Lower leg skin (tissue), 4 donors: ENCODE measurements at regions not wholly inside any gene's neighbourhood (a gene's known extent, or its start where the extent isn't known, plus 50 kb on each side); places are given as distances from the start of the nearest gene placed in this dataset.

ENCODE experiments used
- DNase-seq, 2 donors: peaks; one replicate each; pipeline ENCODE4 v3.0.0-alpha.2; 2019; ENCODE audit warnings: low spot score in 2 of 2
- H3K4me3 ChIP-seq: fragments of 200-600 bp; sonication (generic); 2 replicates; pipeline ENCODE4 v1.5.1; 2017; ENCODE audit warnings: mild to moderate bottlenecking, low read depth; ENCODE audit not compliant: poor library complexity, severe bottlenecking
- POLR2A ChIP-seq, 2 donors: fragments of 450-650 bp; IDR thresholded peaks; one replicate each; pipeline ENCODE4 v1.6.1; 2016 to 2017; ENCODE audit warnings: antibody characterized with exemption in 2 of 2, mild to moderate bottlenecking in 1 of 2, moderate library complexity in 1 of 2
- WGBS, 2 donors: methylation state at CpG; one replicate each; pipeline ENCODE4 v1.1.5; 2018; 5-methylcytosine and 5-hydroxymethylcytosine counted together
- intact Hi-C: fragments of 100-400 bp; cut with DNase I; formaldehyde crosslinking; loops from one replicate; pipeline ENCODE4 v1.15.0; 2023; ENCODE audit warnings: low total_unique reads
- TF ChIP-seq, protein P1 (sequence below), 3 donors: fragments of 450-650 bp; IDR thresholded peaks; one replicate each; pipeline ENCODE4 v1.5.1; 2016; ENCODE audit warnings: antibody characterized with exemption in 3 of 3, mild to moderate bottlenecking in 3 of 3, moderate library complexity in 2 of 3

DNA sequence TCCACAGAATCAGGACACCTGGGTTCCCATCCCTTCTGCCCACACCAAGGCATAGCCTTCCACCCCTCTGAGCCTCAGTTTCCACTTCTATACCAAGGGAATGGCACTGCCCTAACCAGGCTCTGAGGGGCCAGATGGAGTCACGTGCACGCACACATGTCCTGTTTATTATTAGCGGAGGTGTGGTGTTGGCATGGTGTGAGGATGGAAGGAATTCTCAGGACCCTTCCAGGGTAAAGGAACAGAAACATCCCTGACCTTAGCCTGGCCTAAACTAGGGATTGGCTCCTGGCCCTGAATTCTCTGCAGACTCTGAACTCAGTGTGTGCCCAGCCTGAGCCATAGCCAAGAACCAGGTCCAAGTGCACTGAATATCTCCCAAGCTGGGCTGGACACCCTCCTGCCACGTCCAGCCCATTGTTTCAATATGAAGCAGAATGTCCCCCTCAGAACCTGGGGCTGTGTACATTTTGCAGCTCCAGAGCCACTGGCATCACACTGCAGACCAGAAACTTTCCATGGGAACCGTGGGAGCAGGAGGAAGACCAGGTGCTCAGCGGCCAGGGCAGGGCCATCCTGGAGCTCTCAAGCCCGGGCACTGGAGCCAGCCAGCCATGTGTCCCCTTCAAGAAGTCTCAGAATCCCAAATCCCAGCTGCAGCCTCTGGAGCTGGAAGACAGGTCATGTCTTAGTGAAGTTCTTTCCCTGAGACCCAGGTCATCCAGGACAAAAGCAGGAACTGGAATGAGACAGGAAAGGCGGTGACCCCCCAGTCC is 208.4 kb downstream of the ANKRD60 start:
- H3K4me3 ChIP-seq: no peak overlapping the region
- DNase-seq: peak; percentile 13 to 65
- 76 to 77% methylated on average over 8 of the region's 8 CpGs for WGBS, 2 donors
- intact Hi-C loops: no loop called here
- no peak for TF ChIP-seq POLR2A (IDR thresholded peaks at IDR 0.05)
- TF ChIP-seq, protein P1, sequence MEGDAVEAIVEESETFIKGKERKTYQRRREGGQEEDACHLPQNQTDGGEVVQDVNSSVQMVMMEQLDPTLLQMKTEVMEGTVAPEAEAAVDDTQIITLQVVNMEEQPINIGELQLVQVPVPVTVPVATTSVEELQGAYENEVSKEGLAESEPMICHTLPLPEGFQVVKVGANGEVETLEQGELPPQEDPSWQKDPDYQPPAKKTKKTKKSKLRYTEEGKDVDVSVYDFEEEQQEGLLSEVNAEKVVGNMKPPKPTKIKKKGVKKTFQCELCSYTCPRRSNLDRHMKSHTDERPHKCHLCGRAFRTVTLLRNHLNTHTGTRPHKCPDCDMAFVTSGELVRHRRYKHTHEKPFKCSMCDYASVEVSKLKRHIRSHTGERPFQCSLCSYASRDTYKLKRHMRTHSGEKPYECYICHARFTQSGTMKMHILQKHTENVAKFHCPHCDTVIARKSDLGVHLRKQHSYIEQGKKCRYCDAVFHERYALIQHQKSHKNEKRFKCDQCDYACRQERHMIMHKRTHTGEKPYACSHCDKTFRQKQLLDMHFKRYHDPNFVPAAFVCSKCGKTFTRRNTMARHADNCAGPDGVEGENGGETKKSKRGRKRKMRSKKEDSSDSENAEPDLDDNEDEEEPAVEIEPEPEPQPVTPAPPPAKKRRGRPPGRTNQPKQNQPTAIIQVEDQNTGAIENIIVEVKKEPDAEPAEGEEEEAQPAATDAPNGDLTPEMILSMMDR (IDR thresholded peaks at IDR 0.05): no peak

DNA sequence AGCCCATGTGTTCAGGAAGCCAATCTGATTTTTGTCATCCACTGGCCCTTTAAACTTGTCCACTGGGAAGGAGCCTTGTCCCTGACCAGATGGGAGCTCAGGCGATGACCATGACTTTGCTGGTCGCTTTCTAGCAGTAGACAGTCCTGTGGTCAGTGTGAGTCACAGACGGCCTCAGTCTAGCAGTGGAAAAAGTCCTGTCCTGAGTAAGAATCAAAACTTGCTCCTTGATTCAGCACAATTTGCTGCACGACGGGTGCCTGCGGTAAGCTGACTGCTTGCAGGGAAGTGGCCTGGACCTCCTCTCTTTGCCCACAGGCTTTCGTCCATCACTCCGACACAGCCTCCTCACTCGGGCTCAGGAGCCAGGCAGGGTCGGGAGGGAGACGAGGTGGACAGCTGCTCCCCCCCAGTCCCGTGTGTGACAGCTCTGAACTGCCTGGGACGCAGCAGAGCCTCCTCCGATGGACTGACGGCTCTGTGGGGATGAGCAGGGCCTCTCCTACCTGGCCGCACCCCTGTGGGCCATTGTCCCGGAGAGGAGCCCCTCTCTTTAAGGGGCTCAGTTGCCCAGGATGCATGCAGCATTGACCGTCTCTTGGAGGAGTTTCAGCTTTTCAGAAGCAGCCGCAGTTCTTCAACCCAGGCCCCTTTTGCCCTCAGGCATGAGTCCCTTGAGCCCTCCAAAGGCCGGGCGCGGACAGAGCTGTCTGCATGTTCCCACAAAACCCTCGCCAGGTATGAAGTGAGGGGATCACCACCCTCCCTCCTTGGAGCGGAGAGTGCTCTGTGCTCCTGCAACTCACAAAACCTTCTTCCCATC is 209.2 kb downstream of the ANKRD60 start:
- WGBS, 2 donors: 75 to 87% methylated on average over 24 of the region's 24 CpGs
- peak in 1 of 2 donors; percentile 84 for DNase-seq
- no peak overlapping the region for H3K4me3 ChIP-seq
- TF ChIP-seq, protein P1 (IDR thresholded peaks at IDR 0.05): no peak
- no peak for TF ChIP-seq POLR2A (IDR thresholded peaks at IDR 0.05)
- intact Hi-C loops: no loop called here

DNA sequence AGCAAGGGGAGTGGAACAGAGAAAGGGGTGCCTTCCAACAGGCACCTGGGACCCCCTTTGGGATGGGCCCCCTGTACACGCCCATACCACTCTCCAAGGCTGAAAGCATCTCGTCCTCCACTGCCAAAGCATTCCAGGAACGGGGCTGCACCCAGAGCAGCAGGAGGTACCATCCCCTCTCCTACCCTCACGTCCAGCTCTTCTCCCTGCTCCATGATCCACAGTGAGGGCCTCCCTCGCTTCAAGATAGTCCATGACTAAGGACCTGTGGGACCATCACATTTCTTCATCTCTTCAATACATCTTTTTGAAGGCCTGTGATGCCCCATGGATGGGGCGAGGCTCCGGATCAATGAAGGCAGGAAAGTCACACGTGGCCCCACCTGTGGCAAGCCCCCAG is 209.9 kb downstream of the ANKRD60 start:
- WGBS, 2 donors: 83 to 91% methylated on average over 8 of the region's 8 CpGs
- DNase-seq: no peak
- TF ChIP-seq, protein P1 (IDR thresholded peaks at IDR 0.05): no peak
- TF ChIP-seq POLR2A (IDR thresholded peaks at IDR 0.05): no peak
- no peak overlapping the region for H3K4me3 ChIP-seq
- intact Hi-C loops: no loop called here

DNA sequence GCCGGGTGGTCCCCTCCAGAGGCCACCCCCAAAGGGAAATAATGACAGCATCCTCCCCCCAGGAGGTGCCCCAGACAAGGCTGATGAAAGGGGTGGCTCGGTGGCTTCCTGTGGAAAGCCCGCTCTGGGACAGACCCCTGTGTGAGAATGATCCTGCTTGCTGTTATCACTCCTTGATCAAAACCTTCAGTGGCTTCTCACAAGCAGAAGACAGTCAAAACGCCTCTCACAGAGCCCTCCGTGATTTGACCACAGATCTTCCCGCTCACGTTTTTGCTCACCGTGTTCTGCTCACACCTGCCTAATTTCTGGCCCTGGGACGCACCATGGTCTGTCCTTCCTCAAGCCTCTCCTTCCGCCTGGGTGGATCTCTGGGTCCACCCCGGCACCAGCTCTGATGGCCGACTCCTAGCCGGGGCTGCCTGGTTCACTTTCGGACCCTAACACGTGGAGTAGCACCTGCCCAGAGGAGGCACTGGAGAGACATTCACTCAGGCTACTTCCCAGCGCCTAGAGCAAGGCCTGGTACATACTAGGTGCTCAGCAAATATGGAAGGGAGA is 210.4 kb downstream of the ANKRD60 start:
- intact Hi-C loops: no loop called here
- TF ChIP-seq, protein P1 (IDR thresholded peaks at IDR 0.05): no peak
- no peak for TF ChIP-seq POLR2A (IDR thresholded peaks at IDR 0.05)
- no peak overlapping the region for H3K4me3 ChIP-seq
- DNase-seq: peak in 1 of 2 donors; percentile 77
- WGBS, 2 donors: 82 to 83% methylated on average over 15 of the region's 16 CpGs

DNA sequence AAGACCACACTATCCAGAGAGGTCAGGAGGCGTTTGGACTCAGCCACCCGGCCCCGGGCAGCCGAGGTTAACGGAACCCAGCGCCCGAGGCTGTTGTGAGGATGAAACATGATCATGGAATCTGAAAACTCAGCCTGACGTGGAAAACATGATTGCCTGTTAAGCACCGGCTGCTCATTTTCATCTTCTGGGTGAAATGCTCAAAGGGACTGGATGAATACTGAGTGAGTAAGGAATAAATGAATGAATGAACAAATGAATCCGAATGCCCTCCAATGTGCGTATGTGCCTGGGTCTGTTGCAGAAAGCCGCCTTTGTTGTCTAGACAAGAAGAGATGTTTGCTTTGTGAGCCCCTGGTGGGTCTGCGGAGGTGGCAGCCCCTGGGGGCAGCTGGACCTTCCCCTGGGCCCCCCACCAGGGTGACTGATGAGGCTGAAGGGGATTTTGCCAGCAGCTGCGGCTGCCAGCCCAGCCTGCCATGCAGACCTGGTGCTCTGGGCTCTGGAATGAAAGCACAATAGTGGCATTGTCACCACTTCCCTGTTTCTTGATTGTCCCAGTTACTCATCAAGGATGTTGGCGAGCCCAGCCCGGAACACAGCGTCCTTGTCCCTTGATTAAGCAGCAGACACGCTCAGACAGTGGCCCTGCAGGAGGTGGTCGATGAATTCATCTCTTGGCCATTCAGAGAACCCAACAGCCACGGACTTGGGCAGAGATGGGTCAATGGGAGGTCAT is 211.1 kb downstream of the ANKRD60 start:
- DNase-seq: peak; percentile 80 to 93
- TF ChIP-seq, protein P1 (IDR thresholded peaks at IDR 0.05): no peak
- no peak for TF ChIP-seq POLR2A (IDR thresholded peaks at IDR 0.05)
- intact Hi-C loops: no loop called here
- 51 to 53% methylated on average over 20 of the region's 20 CpGs for WGBS, 2 donors
- no peak overlapping the region for H3K4me3 ChIP-seq
